GM21529 (cell line): ENCODE measurements at regions not wholly inside any gene's neighbourhood (a gene's known extent, or its start where the extent isn't known, plus 50 kb on each side); places are given as distances from the start of the nearest gene placed in this dataset.

Experiments used
- ATAC-seq: cut with Tn5 transposase; IDR thresholded peaks from one replicate; pipeline ENCODE4 v1.9.1; 2021; ENCODE audit not compliant: unreplicated experiment

GRCh38 chr16:52896478-52897164 is 156.1 kb downstream of the CHD9NB start:
- no peak for ATAC-seq

GRCh38 chr16:52874042-52874441 is 178.7 kb downstream of the CHD9NB start:
- no peak for ATAC-seq

- ATAC-seq, result no peak
These were observed 180.0 kb downstream of the CHD9NB start for GRCh38 chr16:52872731-52873130.

GRCh38 chr16:52871481-52871880 is 181.2 kb downstream of the CHD9NB start:
- no peak for ATAC-seq

- no peak for ATAC-seq
These were observed 183.5 kb downstream of the CHD9NB start for GRCh38 chr16:52869243-52869642.

DNA sequence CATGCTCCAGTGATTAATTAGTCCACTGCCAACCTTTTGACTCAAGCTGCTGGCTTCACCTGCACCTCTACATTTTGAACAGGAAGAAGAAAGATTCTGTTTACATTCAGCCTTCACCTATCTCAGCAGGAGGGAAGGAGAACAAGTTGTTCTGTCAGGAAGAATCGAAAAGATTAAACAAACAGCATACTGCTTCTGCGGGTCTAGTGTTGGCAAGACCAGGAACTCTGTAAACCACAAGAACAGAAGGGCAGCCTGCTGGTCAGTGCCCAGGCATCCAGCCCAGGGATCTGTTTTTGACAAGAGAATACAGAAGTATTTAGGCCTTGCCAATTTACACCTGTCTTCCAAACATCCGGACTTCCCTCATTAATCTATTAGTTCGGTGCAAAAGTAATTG is 189.7 kb downstream of the CHD9NB start:
- ATAC-seq, result no peak

DNA sequence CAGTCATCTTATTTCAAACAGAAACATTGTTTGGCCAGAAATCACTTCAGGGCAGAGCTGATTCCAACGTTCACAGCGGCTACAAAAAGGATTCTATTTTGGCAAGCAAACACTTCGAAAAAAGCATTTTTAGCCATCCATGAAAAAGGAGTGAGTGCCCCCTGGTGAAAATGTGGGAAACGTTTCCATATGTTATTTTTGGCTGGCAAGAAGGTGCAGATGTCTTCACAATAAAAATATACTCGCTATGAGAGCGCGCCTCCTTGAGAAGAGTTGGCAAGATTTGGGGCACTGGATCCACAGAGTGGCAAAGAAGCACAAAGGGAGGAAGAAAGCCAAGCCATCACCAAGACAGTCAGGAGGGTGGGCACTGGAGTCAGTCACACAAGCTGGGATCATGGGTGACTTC is 191.1 kb downstream of the CHD9NB start:
- ATAC-seq, result no peak

DNA sequence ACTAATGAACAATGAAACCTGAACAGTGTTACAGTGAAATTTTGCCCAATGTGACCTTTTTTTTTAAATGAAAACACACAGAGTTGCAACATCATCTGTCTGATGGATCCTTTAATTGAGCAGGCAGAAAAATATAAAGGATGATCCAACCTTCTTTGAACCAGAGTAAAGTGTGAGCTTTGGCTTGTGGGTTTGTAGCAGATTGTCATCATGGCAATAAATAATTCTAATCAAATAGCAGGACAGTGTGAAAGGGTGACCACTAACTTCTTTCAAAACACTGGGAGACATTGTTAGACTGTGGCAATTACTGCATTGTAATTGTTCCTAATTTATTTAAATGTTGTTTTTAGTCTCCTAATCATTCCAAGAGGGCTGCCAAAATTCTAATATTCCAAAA is 197.2 kb downstream of the CHD9NB start:
- ATAC-seq, result no peak

DNA sequence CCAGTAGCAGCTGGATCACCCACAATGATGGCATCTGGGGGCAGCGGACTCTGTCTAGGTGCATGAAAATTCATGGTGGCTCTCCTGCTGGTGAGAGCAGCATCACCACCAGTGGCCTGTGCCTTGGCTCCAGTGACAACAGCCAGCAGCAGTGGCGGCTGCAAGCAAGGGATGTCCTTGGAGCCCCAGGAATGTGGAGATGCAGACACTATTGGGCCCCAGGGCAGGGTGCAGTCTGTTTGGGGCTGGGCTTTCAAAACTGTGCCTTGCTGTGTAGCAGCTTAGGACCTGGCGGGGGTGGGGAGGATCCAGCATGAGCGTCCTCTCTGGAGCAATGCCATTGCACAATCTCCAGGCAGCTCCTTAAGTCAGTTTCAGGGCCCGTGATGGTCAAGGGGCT is 199.7 kb downstream of the CHD9NB start:
- ATAC-seq, result no peak

GRCh38 chr16:52851211-52851740 is 201.4 kb downstream of the CHD9NB start:
- ATAC-seq, result no peak

- ATAC-seq, result no peak
These were observed 209.3 kb downstream of the CHD9NB start for GRCh38 chr16:52843381-52843780.

DNA sequence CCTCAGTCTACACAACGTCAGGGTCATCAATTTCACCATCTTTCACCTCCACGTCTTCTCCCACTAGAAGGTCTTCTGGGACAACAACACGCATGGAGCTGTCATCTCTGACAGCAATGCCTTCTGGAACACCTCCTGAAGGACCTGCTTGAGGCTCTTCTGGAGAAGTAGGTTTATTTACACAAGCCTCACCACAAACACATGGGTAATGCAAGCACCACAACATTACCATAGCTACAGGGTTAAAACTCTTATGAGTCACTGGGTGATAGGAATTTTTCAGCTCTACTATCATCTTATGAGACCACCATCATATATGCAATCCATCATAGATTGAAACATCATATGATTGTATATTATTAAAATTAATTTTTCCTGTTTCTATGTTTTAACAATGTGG is 215.4 kb downstream of the CHD9NB start:
- no peak for ATAC-seq

DNA sequence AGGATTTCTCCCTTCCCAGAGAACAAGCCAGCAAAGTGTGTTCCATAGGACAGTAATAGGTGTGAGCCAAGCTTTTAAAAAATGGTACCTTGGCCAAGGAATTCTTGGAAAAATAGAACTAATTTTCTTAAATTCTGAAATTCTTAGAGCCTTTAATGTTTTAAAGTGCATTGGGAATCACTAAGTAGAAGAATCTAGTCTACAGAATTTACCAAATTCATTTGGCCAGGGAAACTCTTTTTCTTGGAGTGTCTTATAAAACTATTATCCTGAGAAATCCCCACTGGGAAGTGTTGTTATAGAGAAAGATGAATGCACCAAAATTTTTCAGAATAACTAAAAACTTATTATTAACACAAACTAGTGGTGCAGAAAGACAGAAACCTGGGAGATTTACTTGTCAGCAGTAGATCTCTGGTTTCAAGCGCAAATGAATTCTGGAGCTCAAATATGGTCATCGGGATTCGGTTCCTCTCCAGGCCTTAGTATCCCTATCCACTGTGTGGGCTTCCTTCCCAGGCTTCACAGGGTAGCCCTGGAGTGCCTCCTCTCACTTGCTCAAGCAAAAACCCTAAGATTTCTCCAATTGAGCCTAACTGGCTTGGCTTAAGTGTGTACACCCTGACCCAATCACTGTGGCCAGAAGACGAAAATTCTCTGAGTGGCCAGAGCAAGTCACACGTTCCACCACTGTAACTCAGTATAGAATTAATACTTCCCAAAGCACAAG is 217.8 kb downstream of the CHD9NB start:
- ATAC-seq, result no peak

GRCh38 chr16:52832771-52833170 is 219.9 kb downstream of the CHD9NB start:
- no peak for ATAC-seq

DNA sequence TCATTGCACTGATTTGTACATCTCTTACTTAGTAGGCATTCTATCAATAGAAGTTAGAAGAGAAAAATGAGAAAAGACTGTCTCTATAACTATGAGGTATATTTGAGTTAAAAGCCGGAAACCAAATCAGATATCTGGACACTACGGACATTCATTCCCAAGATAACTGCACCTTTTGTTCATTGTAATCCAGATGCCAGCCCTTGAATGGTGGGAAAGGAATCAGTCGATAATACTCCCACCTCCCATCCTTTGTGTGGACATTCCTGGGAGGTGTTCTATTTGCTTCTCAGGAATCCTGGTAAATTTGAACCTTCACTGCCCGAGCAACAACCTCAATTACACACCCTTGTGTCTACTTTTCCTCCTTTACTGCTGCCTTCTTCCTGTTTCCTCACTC is 225.2 kb downstream of the CHD9NB start:
- no peak for ATAC-seq

DNA sequence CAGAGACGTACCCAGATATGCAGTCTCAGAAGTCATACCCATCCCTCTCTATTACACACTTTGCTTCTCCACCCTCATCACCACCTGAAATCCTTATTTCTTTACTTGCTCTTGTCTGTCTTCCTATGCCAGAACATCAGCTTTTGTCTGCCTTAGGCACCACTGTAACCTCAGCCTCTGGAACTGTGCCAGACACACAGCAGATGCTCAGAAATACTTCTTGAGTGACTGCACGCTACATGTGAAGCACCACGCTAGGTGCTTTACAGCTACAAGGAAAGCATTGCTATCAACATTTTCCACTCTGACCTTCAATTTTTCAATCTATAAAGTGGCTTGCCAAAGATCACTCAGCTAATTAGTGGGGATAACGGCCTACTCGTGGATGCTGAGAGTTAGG is 226.8 kb downstream of the CHD9NB start:
- no peak for ATAC-seq

GRCh38 chr16:52819808-52820207 is 232.9 kb downstream of the CHD9NB start:
- no peak for ATAC-seq

GRCh38 chr16:52819405-52819804 is 233.3 kb downstream of the CHD9NB start:
- no peak for ATAC-seq

DNA sequence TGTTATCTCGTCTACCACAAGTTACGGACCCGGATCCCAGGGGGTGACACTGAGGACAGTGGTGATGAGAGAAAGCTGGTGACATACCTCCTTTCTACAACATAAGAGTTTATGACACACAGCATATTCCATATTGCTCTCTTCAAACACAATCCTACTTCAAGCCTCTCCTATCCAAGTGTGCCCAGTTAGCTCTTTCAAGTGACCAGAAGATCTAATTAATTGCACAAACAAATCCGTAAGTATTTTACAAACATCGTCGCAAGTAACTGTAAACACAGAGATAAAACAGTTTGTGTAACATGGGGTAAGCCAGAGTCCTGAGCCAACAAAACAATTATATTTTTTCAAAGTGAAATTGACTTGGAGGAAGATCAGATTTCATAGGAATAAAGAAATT is 235.0 kb downstream of the CHD9NB start:
- ATAC-seq, result no peak

DNA sequence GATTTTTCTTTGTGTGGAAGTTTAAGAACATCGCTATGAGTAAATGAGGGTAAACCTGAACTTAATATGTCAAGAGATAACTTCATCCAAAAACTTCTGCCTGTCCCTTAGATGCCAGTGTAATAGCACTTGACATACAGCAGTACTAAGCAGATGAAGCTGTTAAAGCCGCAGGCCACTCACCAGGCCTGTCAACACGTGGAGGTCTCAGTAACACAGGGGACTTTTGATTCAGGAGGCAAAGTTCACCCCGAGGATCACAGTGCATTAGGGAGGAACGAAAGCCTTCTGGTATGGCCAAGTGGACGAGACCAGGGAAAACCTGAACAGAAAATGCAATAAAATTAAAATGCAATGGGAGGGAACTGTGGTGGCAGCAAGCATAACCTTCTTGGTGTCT is 235.7 kb downstream of the CHD9NB start:
- no peak for ATAC-seq

DNA sequence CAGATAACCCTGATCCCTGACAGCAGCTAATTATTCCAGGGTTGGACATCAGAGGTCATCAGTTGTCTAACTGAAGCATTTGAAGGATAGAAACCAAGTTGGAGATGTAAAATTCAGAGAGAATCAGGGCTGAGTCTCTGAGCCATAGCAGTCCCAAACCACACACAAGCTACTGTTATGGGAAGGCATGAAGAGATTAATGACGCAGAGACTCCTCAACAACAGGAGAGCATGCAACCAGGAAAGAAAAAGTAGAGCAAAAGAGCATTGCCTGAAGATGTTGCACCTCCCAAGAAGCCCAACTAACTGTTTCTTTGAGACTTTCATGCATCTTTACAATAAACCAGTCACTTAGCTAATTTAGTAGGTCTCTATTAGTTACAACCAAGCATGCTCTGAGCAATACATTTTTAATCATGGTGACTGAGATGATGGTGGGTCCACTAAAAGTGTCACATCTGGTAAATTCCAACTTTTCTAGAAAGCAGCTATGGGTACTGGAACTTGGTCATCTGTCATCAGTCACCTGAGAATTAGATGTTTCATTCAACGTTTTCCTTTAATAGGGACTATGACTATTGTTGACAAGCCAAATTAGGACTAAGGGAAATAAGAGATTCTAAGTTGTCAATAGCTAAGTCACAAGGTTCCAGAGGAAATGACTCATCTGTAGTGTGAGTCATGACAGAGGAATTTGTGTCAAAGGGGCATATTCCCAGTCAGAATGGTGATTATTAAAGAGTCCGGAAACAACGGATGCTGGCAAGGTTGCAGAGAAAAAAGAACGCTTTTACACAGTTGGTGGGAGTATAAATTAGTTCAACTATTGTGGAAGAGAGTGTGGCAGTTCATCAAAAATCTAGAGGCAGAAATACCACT is 239.8 kb downstream of the CHD9NB start:
- no peak for ATAC-seq
